ENCODE measurements at regions not wholly inside any gene's neighbourhood (a gene's known extent, or its start where the extent isn't known, plus 50 kb on each side); places are given as distances from the start of the nearest gene placed in this dataset.

DNA sequence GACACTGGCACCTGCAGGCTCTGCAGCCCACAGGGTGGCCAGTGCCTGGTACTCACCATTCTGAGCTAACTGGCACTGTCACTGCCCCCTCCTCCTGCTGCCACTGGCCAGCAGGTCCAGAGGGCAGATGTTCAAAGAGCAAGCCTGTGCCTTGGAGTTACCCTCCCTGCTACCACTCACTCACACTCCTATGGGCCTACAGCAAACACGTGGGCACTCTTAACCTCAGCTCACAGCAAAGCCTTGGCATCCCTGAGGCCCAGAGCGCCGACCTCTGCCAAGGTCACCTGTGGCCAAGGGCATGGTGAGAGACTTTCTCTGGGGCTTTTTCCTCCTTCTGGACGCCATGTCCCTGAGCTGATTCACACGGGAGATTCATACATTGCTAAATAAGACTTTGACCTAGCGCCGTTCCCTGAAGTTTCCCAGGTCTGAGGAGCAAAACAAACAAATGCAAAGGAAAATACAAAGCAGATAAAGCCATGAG lies 270.0 kb upstream of the PPP2R2D start:
- WGBS, 2 donors, result 83 to 90% methylated on average over 7 of the region's 7 CpGs
- H3K4me1 ChIP-seq, result no peaks in the 10 kb centered on the region
- H3K27me3 ChIP-seq, result no peaks in the 10 kb centered on the region
- DNase-seq (ENCODE audit: low spot score in 2 of 2), result no peak
- no peak for TF ChIP-seq EP300 (IDR thresholded peaks at IDR 0.05)
- no peak for TF ChIP-seq POLR2A (IDR thresholded peaks at IDR 0.05)
- TF ChIP-seq, protein P1, sequence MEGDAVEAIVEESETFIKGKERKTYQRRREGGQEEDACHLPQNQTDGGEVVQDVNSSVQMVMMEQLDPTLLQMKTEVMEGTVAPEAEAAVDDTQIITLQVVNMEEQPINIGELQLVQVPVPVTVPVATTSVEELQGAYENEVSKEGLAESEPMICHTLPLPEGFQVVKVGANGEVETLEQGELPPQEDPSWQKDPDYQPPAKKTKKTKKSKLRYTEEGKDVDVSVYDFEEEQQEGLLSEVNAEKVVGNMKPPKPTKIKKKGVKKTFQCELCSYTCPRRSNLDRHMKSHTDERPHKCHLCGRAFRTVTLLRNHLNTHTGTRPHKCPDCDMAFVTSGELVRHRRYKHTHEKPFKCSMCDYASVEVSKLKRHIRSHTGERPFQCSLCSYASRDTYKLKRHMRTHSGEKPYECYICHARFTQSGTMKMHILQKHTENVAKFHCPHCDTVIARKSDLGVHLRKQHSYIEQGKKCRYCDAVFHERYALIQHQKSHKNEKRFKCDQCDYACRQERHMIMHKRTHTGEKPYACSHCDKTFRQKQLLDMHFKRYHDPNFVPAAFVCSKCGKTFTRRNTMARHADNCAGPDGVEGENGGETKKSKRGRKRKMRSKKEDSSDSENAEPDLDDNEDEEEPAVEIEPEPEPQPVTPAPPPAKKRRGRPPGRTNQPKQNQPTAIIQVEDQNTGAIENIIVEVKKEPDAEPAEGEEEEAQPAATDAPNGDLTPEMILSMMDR (IDR thresholded peaks at IDR 0.05), result no peak
- no peak overlapping the region for H3K4me3 ChIP-seq
- H3K27ac ChIP-seq, result no peak overlapping the region
- H3K9me3 ChIP-seq, result peaks cover 0 to 15% (median 0%) of the 10 kb centered on the region in 4 donors
- H3K36me3 ChIP-seq, result no peaks in the 10 kb centered on the region

DNA sequence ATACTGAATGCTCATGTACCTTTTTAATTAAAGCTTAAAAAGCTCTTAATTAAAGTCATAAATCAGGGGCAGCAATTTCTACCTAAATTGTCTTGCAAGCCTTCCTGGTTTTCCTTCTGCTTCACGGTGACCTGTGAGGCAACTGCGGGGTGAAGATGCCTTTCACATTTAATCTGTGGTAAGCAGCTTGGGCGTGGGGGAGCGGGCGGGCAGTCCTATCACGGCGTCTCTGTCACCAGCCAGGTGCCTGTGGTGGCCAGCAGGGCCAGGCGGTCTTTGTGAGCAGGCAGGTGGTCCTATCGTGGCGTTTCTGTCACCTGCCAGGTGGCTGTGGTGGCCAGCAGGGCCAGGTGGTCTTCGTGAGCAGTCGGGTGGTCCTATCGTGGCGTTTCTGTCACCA lies 269.2 kb upstream of the PPP2R2D start:
- Histone ChIP-seq H3K4me3 (no peak overlapping the region), H3K27ac (no peak overlapping the region), H3K9me3 (peaks cover 0 to 11% (median 0%) of the 10 kb centered on the region in 4 donors), H3K36me3 (no peaks in the 10 kb centered on the region), H3K27me3 (no peaks in the 10 kb centered on the region), H3K4me1 (no peaks in the 10 kb centered on the region)
- 87 to 89% methylated on average over 14 of the region's 14 CpGs for WGBS, 2 donors
- TF ChIP-seq, protein P1 (IDR thresholded peaks at IDR 0.05), result no peak
- TF ChIP-seq POLR2A (IDR thresholded peaks at IDR 0.05), result no peak
- TF ChIP-seq EP300 (IDR thresholded peaks at IDR 0.05), result no peak
- no peak for DNase-seq (ENCODE audit: low spot score in 2 of 2)

DNA sequence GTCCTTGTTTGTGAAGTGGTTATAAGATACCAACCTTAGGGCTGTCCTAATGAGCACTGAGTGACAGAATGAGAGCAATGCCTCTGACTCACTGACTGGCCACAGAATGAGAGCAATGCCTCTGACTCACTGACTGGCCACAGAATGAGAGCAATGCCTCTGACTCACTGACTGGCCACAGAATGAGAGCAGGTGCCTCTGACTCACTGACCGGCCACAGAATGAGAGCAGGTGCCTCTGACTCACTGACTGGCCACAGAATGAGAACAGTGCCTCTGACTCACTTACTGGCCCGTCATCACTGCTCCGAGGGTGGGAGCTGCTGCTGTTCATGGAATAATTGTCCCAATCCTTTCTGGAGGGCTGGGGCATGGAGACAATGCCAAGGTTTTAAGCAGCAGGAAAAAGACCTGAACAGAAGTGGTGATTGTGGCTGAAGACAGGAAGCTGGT lies 265.2 kb upstream of the PPP2R2D start:
- H3K36me3 ChIP-seq, result no peaks in the 10 kb centered on the region
- no peak for DNase-seq (ENCODE audit: low spot score in 2 of 2)

DNA sequence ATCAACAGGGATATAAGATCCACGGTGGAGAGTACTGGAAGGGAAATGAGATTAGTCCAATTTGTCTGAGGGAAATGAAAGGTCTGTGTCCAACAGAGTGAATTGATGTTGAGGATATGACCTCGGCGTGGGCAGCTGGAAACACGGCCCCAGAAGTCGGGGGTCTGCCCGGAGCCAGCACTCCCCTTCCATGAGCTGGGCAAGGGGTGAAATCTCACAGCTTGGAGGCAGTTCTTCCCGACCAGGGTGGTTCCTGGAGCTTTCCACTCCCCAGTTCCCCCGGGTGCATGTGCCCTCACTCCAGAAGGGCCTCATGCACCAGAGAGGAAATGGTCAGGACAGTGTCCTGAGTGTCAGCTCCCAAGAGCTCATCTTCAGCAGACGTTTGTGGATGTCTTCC lies 264.7 kb upstream of the PPP2R2D start:
- H3K4me1 ChIP-seq, result no peaks in the 10 kb centered on the region
- WGBS, 2 donors, result 64 to 77% methylated on average over 9 of the region's 9 CpGs
- no peak overlapping the region for H3K4me3 ChIP-seq
- H3K27ac ChIP-seq, result no peak overlapping the region
- TF ChIP-seq, protein P1 (IDR thresholded peaks at IDR 0.05), result no peak
- TF ChIP-seq EP300 (IDR thresholded peaks at IDR 0.05) (no peak), POLR2A (IDR thresholded peaks at IDR 0.05) (no peak)
- H3K9me3 ChIP-seq, result peaks cover 0 to 34% (median 9%) of the 10 kb centered on the region in 4 donors
- no peaks in the 10 kb centered on the region for H3K36me3 ChIP-seq
- no peak for DNase-seq (ENCODE audit: low spot score in 2 of 2)
- no peaks in the 10 kb centered on the region for H3K27me3 ChIP-seq

More for the DNA sequence above, 265.2 kb upstream of the PPP2R2D start:
- no peaks in the 10 kb centered on the region for H3K4me1 ChIP-seq
- no peak overlapping the region for H3K27ac ChIP-seq
- H3K27me3 ChIP-seq, result no peaks in the 10 kb centered on the region
- no peak overlapping the region for H3K4me3 ChIP-seq
- 37 to 38% methylated on average over 3 of the region's 3 CpGs for WGBS, 2 donors
- peaks cover 0 to 29% (median 9%) of the 10 kb centered on the region in 4 donors for H3K9me3 ChIP-seq
- no peak for TF ChIP-seq EP300 (IDR thresholded peaks at IDR 0.05)

DNA sequence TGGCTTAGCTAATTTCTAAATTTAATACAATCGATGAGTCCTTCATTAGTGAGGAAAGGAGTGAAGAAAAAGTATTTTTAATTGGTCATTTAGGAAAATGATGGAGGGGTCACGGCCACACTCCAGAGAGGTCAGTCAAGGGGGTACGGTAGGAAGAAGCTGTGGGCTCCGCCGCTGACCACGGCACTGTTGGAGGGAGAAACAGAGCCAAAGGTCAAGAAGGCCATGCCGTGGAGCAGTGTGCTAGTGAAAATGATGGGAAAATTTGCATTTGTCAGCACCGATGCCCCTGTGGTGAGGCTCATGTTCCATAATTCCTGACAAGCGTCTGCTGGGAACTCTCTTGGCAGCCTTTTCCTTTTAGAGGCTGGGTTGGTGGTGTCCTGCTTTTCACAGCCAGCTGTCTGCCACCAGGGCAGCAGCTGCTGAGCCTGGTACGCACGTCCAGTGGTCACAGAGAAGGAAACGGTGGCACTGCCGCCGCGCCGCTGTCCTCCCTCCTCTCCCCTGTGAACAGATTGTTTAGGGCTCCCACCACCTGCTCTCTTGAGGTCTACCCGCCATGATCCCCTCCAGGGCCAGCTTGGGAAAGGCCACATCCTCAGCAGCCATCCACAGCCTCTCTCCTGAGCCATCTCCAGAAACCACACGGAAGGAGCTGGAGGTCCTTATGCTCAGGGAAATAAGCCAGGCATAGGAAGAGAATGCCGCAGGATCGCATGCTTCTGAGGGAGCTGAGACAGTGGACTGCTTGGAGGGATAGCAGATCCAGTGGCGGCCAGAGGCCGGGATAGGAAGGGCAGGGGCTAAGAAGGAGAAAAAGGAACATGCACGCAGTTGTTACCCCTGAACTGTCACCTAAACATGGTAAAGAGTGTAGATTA lies 263.7 kb upstream of the PPP2R2D start:
- WGBS, 2 donors, result 77 to 83% methylated on average over 23 of the region's 23 CpGs

More for the DNA sequence above, 263.7 kb upstream of the PPP2R2D start:
- H3K9me3 ChIP-seq, result peaks cover 0 to 34% (median 9%) of the 10 kb centered on the region in 4 donors
- no peaks in the 10 kb centered on the region for H3K27me3 ChIP-seq
- H3K36me3 ChIP-seq, result no peaks in the 10 kb centered on the region
- TF ChIP-seq EP300 (IDR thresholded peaks at IDR 0.05), result no peak
- TF ChIP-seq POLR2A (IDR thresholded peaks at IDR 0.05), result no peak
- TF ChIP-seq, protein P1 (IDR thresholded peaks at IDR 0.05), result no peak
- no peak overlapping the region for H3K27ac ChIP-seq
- DNase-seq (ENCODE audit: low spot score in 2 of 2), result no peak
- H3K4me1 ChIP-seq, result no peaks in the 10 kb centered on the region
- H3K4me3 ChIP-seq, result no peak overlapping the region
